ENCODE measurements at regions not wholly inside any gene's neighbourhood (a gene's known extent, or its start where the extent isn't known, plus 50 kb on each side); places are given as distances from the start of the nearest gene placed in this dataset.

DNA sequence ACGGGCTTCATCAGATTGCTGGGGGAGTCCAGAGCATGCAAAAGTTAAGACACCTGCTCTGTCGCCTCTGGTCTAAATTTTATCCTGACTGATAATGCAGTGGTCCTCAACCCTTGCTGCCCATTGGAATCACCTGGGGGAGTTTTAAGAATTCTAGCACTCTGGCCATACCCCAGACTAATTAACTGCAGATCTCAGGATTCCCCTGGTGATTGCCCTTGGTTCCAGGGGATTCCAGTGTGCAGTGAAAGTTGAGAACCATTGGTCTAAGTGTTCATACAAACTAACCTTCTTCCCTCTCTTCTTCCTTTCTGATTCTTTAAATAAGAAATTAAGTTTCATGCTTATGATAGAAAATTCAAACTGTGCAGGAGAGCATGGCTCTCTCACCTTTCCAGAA is 105.7 kb upstream of the MGAT5 start:
- Histone ChIP-seq H3K4me1 (no peaks in the 10 kb centered on the region), H3K9me3 (no peaks in the 10 kb centered on the region), H3K4me3 (no peak overlapping the region), H3K36me3 (no peaks in the 10 kb centered on the region), H3K27me3 (no peaks in the 10 kb centered on the region), H3K27ac (no peak overlapping the region)
- TF ChIP-seq POLR2A (IDR thresholded peaks at IDR 0.05) = no peak
- TF ChIP-seq, protein P1, sequence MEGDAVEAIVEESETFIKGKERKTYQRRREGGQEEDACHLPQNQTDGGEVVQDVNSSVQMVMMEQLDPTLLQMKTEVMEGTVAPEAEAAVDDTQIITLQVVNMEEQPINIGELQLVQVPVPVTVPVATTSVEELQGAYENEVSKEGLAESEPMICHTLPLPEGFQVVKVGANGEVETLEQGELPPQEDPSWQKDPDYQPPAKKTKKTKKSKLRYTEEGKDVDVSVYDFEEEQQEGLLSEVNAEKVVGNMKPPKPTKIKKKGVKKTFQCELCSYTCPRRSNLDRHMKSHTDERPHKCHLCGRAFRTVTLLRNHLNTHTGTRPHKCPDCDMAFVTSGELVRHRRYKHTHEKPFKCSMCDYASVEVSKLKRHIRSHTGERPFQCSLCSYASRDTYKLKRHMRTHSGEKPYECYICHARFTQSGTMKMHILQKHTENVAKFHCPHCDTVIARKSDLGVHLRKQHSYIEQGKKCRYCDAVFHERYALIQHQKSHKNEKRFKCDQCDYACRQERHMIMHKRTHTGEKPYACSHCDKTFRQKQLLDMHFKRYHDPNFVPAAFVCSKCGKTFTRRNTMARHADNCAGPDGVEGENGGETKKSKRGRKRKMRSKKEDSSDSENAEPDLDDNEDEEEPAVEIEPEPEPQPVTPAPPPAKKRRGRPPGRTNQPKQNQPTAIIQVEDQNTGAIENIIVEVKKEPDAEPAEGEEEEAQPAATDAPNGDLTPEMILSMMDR (IDR thresholded peaks at IDR 0.05) = no peak
- intact Hi-C loops (cut with DNase I) = no loop called here
- DNase-seq (no peak), ATAC-seq (no peak)
- 92% methylated on average over 2 of the region's 2 CpGs for WGBS (ENCODE audit: insufficient coverage, low coverage, low lambda C conversion rate, missing lambda C conversion rate)

DNA sequence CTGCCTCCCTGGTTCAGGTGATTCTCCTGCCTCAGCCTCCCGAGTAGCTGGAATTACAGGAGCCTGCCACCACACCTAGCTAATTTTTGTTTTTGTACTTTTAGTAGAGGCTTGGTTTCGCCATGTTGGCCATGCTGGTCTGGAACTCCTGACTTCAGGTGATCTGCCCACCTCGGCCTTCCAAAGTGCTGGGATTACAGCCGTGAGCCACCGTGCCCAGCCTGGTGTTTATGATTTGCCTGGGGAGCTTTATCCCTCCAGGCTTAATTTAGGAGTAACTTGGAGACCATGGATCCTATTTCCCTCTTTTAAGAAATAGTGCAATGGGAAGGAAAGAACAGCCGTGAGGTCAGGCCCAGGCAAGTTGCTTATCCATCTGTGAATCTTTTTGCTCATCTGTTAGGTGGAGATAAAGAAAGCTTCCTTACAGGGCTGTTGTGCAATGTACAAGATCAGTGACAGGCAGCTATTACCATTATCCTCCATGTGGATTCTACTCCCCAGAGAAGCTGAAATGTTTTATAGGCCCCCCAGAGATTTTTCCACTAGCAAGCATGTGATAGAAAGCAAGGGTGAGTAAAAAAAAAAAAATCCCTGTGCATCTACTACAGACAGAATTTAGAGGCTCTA is 104.9 kb upstream of the MGAT5 start:
- Histone ChIP-seq H3K36me3 (no peaks in the 10 kb centered on the region), H3K27me3 (no peaks in the 10 kb centered on the region), H3K4me3 (no peak overlapping the region), H3K27ac (no peak overlapping the region), H3K9me3 (no peaks in the 10 kb centered on the region), H3K4me1 (no peaks in the 10 kb centered on the region)
- TF ChIP-seq, protein P1 (IDR thresholded peaks at IDR 0.05) = no peak
- no peak for TF ChIP-seq POLR2A (IDR thresholded peaks at IDR 0.05)
- 94% methylated on average over 2 of the region's 6 CpGs for WGBS (ENCODE audit: insufficient coverage, low coverage, low lambda C conversion rate, missing lambda C conversion rate)
- DNase-seq (no peak), ATAC-seq (no peak)
- intact Hi-C loops (cut with DNase I) = no loop called here

DNA sequence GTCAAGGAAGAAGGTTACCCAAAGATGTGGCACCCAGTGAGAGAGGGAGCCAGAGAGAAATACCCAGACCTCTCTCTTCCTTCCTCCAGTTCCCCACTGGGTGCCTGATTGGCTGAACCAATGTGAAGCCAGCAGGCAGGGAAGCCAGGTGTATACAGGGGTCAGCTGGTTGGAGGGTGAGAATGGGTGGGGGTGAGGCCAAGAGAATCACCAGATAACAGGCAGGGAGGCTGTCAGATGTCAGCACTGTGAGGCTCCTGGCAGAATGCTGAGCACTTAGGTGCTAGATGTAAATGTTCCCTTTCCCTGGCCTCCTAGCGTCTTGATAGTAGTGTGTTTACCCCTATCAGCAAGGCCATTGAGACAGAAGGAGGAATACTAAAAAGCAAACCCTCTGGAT is 104.0 kb upstream of the MGAT5 start:
- no peak overlapping the region for H3K27ac ChIP-seq

DNA sequence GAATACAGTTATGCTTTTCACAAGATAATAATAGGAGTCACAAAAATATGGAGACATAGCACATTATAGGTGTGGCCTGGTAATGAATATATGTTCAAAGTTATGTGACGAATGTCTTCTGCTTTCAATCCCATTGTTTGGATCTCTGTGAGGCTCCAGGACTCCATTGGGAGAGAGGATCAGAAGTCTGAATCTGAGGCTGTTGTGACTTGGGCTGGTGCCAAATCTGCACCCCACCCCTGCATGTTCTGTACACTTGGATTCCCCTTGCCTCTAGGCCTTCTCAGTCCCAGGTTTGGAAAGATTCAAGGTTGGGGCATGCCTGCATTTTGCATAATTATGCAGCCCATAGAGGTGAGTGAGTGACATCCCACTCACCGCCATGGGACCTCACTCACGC is 103.1 kb upstream of the MGAT5 start:
- no peak for DNase-seq
- intact Hi-C loops (cut with DNase I) = no loop called here
- no peak for ATAC-seq

More for the DNA sequence above, 104.0 kb upstream of the MGAT5 start:
- Histone ChIP-seq H3K4me3 (no peak overlapping the region), H3K27me3 (no peaks in the 10 kb centered on the region), H3K9me3 (no peaks in the 10 kb centered on the region), H3K4me1 (no peaks in the 10 kb centered on the region), H3K36me3 (no peaks in the 10 kb centered on the region)
- WGBS (ENCODE audit: insufficient coverage, low coverage, low lambda C conversion rate, missing lambda C conversion rate) = no CpG with 5 or more reads among the region's 1 CpG
- no peak for DNase-seq
- intact Hi-C loops (cut with DNase I) = no loop called here
- ATAC-seq = no peak
- TF ChIP-seq, protein P1 (IDR thresholded peaks at IDR 0.05) = no peak
- no peak for TF ChIP-seq POLR2A (IDR thresholded peaks at IDR 0.05)

More for the DNA sequence above, 103.1 kb upstream of the MGAT5 start:
- H3K4me1 ChIP-seq = no peaks in the 10 kb centered on the region
- no CpG with 5 or more reads among the region's 3 CpGs for WGBS (ENCODE audit: insufficient coverage, low coverage, low lambda C conversion rate, missing lambda C conversion rate)
- H3K27me3 ChIP-seq = no peaks in the 10 kb centered on the region
- H3K27ac ChIP-seq = no peak overlapping the region
- H3K9me3 ChIP-seq = no peaks in the 10 kb centered on the region
- TF ChIP-seq, protein P1 (IDR thresholded peaks at IDR 0.05) = no peak
- TF ChIP-seq POLR2A (IDR thresholded peaks at IDR 0.05) = no peak
- H3K36me3 ChIP-seq = no peaks in the 10 kb centered on the region
- no peak overlapping the region for H3K4me3 ChIP-seq

Data from right lobe of liver (tissue), 6 donors.